Nucleus accumbens (tissue), 56 donors: ENCODE measurements at regions not wholly inside any gene's neighbourhood (a gene's known extent, or its start where the extent isn't known, plus 50 kb on each side); places are given as distances from the start of the nearest gene placed in this dataset.
"Not testable (repeated sequence)": the region's sequence is repeated elsewhere in the genome, so short reads cannot be mapped to it uniquely, and the experiment has no call there.

ENCODE experiments used
- DNase-seq, 56 donors: peaks; one replicate each; lab custom pipeline; 2025; lab: John Stamatoyannopoulos, UW

DNA sequence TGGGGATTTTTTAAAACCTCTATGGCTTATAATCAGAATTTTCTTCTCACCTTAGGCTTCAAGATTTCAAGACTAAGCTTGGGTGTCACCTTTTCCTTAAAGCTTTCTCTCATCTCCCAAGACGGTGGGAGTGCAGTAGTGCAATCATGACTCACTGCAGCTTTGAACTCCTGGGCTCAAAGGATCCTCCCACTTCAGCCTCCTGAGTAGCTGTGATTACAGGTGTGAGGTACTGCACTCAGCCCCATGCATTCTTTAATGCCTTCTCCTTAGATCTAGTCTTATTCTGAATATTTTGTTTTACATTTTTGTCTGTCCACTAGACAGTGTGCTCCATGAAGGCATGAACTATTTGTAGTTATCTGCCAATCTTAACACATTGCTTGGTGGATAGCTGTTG, 55.7 kb upstream of the FAT3 start:
- DNase-seq, result no peak

DNA sequence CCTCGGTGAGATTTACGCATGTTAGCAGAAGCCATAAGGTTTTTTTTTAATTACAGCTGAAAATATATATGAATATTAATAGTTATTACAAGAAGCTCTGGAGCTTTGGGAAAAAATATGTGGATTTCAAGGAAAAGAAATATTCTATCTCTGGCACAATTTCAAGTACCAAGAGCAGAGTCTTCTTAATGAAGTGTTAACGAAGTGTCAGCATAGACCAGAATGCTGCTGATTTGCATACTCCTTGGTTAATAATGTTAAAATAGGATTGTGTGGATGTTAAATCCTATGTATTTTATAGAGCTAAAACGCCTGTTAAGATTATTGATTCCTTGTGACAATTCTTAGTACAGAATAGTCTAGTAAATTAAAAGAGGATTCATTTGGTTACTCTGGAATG, 57.0 kb upstream of the FAT3 start:
- DNase-seq, result no peak

DNA sequence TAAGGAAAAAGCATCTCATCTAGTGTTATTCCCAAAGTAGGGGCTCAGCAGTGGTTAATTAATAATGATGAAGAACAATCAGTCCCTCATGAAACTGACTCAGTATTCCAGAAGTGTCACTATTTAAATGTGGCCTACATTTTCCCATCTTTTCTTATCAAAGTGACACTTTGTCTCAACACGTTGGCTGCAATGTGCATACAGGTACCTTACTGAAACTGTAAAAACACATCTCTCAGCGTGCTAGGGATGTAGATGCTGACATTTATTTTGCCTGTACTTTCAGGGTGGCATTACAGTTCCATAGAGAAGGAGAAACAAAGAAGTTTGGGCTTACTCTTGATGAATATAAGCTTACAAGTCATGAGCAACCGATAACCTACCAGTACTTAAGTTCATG, 58.3 kb upstream of the FAT3 start:
- peak in 1 of 56 donors; percentile 7 for DNase-seq

- no peak for DNase-seq
These were observed 60.7 kb upstream of the FAT3 start for GRCh38 chr11:92163879-92164278.

DNA sequence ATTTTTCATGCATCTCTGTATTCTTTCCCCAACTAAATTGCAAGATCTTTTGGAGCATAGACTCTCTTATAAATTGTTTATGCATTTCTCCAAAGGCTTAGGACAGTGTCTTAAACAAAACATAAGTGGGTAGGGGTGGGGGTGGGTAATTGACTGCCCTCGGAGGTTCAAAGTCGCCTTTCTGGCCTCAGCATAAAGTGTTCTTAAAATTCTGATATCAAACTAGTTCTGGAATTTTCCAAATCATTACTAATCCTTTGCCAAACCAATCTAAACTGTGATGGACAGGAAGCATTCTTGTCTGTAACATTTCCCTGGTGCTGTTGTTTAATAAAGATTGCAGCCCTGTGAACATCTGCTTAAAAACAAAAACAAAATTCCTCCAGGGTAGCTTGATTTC, 61.8 kb upstream of the FAT3 start:
- DNase-seq, result no peak

GRCh38 chr11:92159931-92160330, 64.7 kb upstream of the FAT3 start:
- DNase-seq, result no peak

DNA sequence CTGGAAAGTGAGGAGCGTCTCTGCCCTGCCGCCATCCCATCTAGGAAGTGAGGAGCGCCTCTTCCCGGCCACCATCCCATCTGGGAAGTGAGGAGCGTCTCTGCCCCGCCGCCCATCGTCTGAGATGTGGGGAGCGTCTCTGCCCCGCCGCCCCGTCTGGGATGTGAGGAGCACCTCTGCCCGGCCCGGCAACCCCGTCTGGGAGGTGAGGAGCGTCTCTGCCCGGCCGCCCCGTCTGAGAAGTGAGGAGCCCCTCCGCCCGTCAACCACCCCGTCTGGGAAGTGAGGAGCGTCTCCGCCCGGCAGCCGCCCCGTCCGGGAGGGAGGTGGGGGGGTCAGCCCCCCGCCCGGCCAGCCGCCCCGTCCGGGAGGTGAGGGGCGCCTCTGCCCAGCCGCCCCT, 67.2 kb upstream of the FAT3 start:
- DNase-seq, result not testable (repeated sequence)

- peak in 2 of 56 donors; percentile 26 to 30 for DNase-seq
These were observed 70.0 kb upstream of the FAT3 start for GRCh38 chr11:92154611-92155010.

DNA sequence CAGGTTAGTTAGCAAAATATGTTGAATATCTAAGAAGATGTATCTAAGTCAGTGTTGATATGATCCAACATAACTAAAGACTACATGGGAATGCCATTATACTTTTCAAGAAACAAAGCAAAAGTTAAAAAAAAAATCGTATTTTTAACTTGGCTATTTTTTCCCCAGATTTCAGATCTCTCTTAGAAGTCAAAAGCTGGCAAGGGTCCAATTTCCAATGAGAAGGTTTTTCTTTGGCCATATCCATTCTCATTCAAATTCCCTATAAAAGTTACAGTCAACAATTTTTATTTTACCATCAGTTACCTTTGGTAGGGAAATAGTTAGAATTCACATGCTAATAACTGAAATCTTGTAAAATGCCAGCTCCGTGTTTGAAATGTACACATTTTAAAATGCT, 70.5 kb upstream of the FAT3 start:
- no peak for DNase-seq

- DNase-seq, result no peak
These were observed 71.1 kb upstream of the FAT3 start for GRCh38 chr11:92153542-92153941.

DNA sequence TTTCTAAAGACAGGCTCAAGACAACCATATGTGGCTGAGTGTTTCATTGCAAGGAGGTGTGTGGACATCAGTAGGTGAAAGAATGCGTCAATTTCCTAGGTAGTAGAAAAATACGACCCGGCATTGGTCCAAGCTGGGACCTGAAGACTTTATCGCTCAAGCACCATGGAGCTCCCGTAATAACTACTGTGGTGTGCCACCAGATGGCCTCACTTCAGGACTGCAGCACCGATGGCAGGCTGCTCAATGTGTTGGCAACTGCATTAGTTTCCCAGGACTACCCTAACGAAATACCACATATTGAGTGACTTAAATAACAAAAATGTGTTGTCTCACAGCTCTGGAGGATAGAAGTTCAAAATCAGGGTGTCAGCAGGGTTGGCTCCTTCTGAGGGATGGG, 72.4 kb upstream of the FAT3 start:
- DNase-seq, result no peak

- DNase-seq, result no peak
These were observed 74.6 kb upstream of the FAT3 start for GRCh38 chr11:92149996-92150395.

- DNase-seq, result no peak
These were observed 82.9 kb upstream of the FAT3 start for GRCh38 chr11:92141725-92142124.

DNA sequence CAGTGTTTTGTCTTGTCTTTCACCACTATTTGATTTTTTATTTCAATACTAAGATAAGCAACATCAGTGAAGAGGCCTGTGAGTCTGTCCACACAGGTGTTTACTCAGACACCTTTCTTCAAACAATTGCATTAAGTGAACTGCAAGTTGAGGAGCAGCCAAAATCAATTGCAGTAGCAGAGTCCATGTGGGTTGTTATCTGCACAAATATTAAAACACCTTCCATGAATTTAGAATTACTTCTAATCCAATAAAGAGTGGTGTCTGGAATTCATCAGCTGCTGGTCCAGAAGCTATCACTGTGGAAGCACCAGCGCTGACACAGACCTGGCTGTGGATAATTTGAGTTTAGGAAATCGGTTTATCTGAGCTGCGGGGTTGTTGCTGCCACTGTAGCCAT, 83.5 kb upstream of the FAT3 start:
- no peak for DNase-seq

DNA sequence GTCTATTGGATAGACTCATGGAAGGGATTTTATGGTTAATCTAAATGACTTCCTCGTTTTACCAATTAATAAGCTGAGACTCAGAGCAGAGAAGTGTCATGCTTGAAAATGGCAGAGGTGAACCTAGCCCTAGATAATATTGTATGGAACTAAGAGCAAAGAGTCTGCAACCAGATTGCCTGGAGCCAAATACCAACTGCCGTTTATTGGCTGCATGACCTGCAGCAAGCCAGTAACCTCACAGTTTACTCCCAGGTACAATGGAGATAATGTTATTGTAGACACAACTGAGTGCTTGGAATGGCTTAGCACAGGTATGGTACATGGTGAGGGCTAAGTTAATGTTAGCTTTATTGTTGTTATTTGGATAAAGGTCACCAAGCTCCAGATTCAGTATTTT, 84.6 kb upstream of the FAT3 start:
- no peak for DNase-seq

DNA sequence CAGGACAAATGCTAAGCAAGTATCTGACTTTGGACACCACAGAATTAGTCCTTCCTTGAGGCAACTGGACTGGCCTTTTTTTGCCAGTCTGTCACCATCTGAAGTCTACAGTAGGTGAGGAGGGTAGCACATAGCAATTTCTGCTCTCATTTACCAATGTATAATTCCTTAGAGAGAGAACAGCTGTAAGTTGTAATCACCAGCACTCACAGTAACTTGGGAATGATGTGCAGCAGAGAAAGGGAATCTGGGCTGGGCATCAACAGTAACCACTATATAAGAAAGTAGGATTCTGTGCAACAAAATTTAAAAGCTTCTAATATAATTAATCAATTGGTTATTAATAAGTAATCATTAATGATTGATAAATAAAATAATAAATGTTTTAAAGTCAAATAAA, 86.3 kb upstream of the FAT3 start:
- DNase-seq, result no peak

DNA sequence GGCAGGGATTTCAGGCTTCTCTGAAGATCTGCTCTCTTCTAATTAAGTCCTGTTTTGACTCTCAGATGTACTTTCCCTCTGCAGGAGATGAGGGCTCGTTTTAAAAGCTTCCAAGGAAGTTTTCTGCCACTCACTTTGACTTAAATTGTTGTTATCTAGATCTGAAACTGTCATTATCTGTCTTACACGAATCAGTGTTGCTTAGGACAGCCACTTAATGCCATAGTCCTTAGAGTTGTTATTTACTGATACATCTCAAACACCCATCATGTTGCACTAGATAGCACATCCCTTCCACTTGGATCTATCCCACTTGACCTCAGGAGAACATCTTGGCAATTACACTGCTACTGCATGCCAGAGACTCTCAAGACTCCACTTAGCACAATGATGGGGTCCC, 86.9 kb upstream of the FAT3 start:
- DNase-seq, result no peak

DNA sequence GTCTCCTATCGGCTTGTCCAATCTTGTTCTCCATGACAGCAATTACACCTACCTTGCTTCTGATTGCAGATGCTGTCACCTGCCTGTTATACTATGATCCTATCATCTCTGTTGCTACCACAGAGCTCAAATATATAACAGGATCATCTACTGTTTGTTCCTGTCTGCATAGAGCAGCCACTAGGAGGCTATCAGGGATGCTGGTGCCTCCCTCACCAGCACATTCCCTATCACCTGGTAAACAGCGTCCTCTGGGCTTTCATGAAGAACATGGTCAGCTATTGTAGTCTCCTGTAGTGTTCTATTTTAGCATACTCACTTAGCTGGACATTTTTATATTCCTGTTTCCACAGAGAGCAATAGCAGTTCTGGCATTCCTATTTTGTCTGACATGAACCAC, 87.8 kb upstream of the FAT3 start:
- DNase-seq, result no peak

GRCh38 chr11:92131289-92131865, 93.2 kb upstream of the FAT3 start:
- DNase-seq, result no peak

DNA sequence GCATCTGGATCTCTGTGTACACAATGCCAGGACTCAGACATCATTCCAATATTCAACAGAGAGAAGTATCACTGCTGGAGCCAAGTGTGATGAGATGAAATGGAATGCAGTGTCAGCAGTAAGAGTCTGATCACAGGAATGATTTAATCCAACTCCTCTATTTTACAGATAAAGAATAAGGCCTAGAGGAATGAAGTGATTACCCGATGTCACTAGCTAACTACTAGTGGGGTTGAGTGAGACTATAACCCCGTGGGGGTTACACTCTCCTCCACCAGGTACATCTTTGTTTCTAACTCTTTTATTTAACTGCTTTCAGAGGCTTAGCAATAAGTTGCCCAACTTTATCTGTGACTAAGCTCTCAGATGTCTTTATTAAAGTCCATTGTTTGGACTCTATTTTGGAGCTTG, 94.2 kb upstream of the FAT3 start:
- no peak for DNase-seq

DNA sequence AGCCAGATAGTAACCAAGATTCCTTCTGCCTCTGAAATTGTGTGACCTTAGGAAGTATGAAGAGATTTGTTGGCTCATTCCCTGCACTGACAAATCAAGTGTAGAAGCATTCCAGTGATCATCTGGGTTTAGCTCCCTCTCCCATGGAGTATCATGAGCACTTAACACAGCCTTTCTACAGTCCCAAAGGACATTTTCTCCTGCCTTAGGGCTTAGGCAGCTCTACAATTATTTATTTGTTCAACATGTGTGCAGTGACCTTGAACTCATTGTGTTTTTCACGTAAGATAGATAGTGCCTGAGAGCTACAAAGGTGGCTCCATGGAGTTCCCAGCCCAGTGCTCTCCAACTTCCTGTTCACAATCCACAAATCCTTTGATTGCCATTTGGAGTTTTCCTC, 94.8 kb upstream of the FAT3 start:
- no peak for DNase-seq

DNA sequence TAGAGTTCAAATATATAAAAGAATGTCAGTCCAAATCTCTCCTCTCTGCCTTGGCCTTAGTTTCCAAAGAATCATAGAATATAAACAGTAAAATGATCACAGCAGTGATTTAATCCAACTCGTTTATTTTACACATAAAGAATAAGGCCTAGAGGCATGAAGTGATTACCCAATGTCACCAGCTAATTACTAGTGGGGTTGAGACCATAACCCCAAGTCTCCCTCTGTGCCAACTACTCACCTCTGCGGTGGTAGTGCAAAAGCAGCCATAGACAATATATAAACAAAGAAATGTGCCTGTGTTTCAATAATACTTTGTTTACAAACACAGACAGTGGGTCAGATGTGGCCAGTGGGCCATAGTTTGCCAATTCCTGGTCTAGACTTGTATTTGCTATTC, 96.6 kb upstream of the FAT3 start:
- DNase-seq, result no peak

- DNase-seq, result no peak
These were observed 99.3 kb upstream of the FAT3 start for GRCh38 chr11:92125321-92125720.
